HG02943 (cell line): ENCODE measurements at regions not wholly inside any gene's neighbourhood (a gene's known extent, or its start where the extent isn't known, plus 50 kb on each side); places are given as distances from the start of the nearest gene placed in this dataset.
"Not testable (repeated sequence)": the region's sequence is repeated elsewhere in the genome, so short reads cannot be mapped to it uniquely, and the experiment has no call there.

Experiments used
- ATAC-seq: cut with Tn5 transposase; IDR thresholded peaks from one replicate; pipeline ENCODE4 v1.9.1; 2021; ENCODE audit warnings: mild to moderate bottlenecking, low read depth, moderate library complexity; ENCODE audit not compliant: unreplicated experiment

- no peak for ATAC-seq
Measured at GRCh38 chr6:11307226-11307625, 74.8 kb upstream of the NEDD9 start.

GRCh38 chr6:11304946-11305345 is 72.5 kb upstream of the NEDD9 start:
- no peak for ATAC-seq

GRCh38 chr6:11299876-11300428 is 67.5 kb upstream of the NEDD9 start:
- ATAC-seq: not testable (repeated sequence)

GRCh38 chr6:11299421-11299784 is 66.9 kb upstream of the NEDD9 start:
- not testable (repeated sequence) for ATAC-seq

GRCh38 chr6:11298651-11299420 is 66.4 kb upstream of the NEDD9 start:
- ATAC-seq: no peak

DNA sequence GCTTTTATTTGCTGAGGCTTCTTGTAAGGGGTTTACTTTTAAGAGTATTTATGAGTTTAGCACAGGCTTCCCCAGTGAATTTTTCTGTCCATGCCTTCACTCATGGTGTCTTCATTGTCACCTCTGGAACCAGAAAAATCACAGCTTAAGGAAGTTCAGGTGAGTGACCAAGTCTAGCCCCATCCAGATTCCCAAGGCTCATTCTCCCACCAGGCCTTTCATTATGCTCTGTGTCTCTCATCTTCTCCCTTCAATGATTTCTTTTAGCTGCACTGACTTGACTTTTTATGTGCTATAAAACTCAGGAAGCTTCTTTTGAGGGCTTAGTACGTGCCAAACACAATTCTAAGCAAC is 64.9 kb upstream of the NEDD9 start:
- no peak for ATAC-seq

GRCh38 chr6:11296449-11297375 is 64.2 kb upstream of the NEDD9 start:
- no peak for ATAC-seq

GRCh38 chr6:11295969-11296368 is 63.5 kb upstream of the NEDD9 start:
- no peak for ATAC-seq

DNA sequence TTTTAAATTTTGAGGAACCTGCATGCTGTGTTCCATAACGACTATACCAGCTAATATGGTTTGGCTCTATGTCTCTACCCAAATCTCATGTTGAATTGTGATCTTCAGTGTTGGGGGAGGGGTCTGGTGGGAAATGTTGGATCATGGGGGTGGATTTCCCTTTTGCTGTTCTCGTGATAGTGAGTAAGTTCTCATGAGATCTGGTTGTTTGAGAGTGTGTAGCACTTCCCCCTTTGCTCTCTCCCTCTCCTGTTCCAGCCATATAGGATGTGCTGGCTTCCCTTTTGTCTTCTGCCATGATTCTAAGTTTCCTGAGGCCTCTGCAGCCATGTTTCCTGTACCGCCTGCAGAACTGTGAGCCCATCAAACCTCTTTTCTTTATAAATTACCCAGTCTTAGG is 61.8 kb upstream of the NEDD9 start:
- ATAC-seq: no peak

DNA sequence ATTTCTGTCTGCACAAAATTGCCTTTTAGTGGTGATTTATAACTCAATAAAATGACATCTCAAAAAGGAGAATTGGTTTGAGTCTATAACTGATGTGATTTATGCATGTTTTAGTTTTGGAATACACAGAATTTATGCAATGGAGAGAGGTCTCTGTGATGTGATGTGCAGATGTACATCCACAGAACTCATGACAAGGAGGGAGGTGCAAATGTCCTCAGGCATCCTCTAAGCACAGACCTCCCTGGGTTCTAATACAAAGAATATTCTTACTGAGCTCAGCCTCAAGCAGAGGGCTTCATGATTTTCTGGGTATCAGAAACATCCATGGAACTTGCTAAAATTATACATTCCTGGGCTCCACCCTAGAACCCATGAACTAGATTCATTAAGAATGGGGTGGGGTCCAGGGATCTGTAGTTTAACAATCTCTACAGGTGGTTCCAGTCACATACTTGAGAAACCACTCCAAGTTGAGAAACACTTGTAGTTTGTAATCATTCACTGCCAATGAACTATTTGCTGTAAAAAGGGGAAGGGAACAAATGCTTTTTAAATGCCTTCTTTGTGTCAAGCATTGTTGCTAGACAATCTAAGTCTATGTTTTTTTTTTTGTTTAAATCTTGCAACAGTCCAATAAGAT is 60.2 kb upstream of the NEDD9 start:
- ATAC-seq: no peak

DNA sequence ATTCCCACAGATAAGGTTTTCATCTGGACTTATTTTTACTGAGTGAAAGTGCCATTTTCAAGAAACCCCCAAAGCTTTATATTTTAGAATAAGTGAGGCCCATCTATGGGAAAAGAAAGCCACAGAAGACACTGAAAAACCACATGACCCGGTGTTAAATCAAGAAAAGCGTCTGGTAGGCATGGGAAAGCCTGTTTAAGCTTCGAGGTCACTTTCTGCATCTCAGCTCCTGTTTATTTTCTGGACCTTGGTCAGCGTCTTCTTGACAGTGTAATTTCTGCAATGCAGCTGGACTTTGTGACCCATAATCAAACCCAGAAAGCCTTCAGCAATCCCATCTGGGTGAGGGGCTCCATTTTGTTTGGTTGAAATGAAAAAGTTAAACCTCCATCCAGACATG is 59.6 kb upstream of the NEDD9 start:
- no peak for ATAC-seq

GRCh38 chr6:11291582-11291981 is 59.1 kb upstream of the NEDD9 start:
- no peak for ATAC-seq

DNA sequence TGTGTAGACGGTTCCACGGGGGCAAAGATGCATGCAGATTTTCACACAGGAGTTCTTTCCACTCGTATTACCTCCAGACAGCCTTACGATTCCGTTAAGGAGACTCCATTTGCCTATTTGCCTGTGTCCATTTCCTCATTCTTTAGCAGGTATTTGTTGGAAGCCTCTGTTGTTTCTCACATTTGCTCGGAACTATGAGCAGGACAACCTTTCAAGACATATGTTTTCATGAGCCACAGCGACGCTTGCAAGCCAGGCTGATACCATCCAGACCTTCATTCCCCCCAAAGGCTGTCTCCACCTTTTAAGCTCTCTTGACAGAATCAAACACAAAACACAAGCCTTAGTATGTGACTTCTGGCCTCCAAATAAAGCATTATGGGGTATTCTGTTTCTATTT is 57.6 kb upstream of the NEDD9 start:
- ATAC-seq: no peak

DNA sequence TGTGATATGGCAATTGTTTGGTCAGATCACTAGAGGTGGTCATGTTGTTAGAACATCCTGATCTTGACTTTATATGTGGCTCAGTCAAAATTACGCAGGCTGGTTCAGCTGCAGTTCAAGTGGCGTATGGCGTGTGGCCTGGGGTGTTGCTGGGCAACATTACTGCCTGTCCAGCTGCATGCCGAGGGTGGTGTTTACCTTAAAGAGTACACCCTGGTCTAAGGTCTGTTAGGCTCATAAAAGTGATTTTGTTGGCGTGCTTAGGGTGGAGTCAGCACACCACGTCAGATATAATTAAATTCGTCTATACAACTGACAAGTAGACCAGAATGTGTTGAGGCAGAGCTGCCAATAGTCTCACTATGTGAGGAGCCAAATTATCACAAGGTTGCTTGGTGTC is 55.6 kb upstream of the NEDD9 start:
- ATAC-seq: no peak

DNA sequence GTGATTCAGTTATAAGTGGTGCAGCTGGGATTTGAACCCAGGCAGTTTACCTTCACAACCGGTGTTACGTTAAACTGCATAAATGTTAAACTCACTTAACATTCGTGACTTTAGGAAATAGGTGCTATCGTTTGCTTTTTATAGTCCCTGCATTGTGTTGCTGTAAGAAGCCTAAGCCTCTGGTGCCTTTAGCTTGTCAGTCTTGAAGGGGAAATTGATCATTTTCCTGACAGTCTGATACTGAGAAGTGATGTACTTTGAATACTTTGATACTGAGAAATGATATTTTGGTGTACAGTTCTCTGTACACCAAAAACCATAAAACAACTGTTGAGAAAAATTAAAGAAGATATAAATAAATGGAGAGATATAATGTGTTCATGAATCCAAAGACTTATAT is 52.5 kb upstream of the NEDD9 start:
- no peak for ATAC-seq

GRCh38 chr6:11283629-11284028 is 51.2 kb upstream of the NEDD9 start:
- no peak for ATAC-seq

- no peak for ATAC-seq
Measured at GRCh38 chr6:11282875-11283274, 50.4 kb upstream of the NEDD9 start.
